ENCODE measurements at regions not wholly inside any gene's neighbourhood (a gene's known extent, or its start where the extent isn't known, plus 50 kb on each side); places are given as distances from the start of the nearest gene placed in this dataset.
A peak's percentile ranks its signal among the peaks of the same experiment; 100 is the strongest.

- no peak for DNase-seq
Measured at GRCh38 chr6:44642349-44642748, 254.8 kb downstream of the CDC5L start.

- peak in 1 of 2 donors; percentile 13 for DNase-seq
Measured at GRCh38 chr6:44642870-44643522, 255.5 kb downstream of the CDC5L start.

DNA sequence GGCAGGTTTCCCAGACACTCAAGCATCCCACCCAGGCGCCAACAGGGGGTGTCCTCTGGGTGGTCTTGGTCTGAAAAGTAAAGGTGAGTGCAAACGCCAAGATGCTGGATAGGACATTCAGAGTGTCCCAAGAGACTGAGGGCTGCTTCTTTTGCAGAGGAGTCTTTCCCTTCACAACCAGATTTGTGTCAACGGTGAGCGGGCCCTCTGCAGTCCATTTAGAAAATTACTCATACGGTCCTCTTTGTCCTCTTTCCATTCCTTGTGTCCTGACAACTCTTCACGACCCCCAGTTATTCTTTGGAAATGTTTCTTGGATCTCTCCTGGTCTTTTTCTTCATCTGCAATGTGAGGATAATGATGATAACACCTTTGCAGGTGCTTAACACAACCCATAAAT lies 257.8 kb downstream of the CDC5L start:
- no peak for DNase-seq

DNA sequence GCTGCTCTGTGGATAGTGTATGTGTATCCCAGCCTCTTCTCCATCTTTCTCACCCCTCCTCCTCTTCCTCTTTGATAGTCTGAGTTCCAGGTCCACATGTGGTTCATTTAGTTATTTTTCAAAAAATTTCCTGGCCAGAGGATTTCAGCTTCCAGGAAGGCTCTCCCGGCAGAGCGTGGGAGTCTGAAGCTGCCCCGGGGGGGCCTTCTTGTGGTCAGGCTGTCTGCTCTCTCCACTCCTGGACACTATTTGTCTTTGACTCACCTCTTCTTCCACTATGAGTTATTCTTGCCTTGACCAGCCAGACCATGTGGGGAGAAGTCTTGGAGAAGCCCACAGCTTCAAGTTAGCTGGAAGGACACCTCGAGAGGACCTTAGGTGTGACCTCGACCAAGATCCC lies 258.8 kb downstream of the CDC5L start:
- no peak for DNase-seq

- no peak for DNase-seq
Measured at GRCh38 chr6:44649365-44650025, 262.0 kb downstream of the CDC5L start.

DNA sequence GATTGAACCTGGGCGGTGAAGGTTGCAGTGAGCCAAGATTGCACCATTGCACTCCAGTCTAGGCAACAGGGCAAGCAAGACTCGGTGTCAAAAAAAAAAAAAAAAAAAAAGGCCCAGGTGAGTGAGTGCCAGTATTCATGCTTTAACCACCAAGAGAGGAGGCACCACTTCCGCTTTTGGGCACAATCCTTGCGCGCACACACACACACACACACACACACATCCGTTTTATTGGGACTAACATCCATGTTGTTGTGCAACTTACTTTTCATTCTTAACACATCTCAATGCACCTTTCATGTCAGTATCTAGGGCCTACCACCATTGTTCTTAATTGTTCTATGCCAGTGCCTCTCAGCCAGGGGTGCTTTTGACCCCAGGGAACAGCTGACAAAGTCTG lies 263.0 kb downstream of the CDC5L start:
- DNase-seq: no peak

- no peak for DNase-seq
Measured at GRCh38 chr6:44650947-44651346, 263.4 kb downstream of the CDC5L start.

DNA sequence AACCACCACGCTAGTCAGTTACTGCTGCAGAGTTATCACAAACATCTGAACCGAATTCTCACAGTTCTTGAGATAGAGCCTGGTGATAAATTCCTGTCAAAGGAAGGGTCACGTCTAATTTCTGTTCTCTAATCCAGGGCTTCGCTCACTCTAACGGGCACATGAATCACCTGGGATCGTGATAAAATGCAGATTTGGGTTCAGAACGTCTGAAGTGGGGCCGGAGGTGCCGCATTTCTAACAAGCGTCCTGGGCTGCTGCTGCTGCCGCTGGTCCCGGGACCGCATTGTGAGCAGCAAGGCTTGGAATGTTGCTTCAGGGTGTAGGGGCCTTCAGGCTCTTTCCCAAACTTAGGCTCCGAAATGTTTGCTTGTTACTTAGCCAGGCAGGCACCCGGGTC lies 264.1 kb downstream of the CDC5L start:
- no peak for DNase-seq

DNA sequence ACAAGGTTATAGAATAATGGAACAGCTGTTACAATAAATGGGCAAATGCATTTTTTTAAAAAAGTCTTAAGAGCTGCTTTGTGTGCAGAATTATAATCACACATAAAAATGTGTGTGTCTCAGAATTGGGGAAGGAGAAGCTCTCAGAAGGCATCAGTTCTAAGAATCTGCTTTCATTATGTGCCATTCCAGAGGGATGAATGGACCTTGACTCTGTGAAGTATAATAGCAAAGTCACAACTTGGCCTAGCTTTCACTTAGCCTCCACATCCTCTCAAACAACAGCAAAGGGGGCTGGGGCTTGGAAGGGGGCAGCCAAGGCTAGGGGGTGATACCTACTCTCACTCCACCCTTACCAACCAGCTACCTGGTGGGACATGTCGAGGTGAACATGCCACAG lies 265.0 kb downstream of the CDC5L start:
- DNase-seq: no peak

- no peak for DNase-seq
Measured at GRCh38 chr6:44653091-44653490, 265.6 kb downstream of the CDC5L start.

DNA sequence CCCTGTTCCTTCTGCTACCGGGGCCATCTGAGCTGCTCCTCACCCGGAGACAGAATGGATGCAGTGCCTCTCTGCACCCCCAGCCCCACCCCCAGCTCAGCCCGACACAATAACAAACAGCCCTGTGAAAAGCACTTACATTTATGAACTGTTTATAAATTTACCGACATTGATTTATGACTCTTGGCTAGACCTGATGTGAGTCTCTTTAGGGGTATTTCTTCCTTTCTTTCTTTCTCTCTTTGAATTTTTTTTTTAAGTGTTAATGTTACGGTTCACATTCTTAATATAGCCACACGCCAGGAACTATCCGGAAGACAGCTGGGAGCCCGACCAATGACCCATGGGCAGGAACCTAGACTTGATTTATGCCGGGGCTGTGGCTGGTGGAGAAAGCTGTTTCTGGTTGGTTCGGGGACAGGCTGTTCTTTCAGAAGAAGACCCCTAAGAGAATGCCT lies 266.3 kb downstream of the CDC5L start:
- DNase-seq: no peak

DNA sequence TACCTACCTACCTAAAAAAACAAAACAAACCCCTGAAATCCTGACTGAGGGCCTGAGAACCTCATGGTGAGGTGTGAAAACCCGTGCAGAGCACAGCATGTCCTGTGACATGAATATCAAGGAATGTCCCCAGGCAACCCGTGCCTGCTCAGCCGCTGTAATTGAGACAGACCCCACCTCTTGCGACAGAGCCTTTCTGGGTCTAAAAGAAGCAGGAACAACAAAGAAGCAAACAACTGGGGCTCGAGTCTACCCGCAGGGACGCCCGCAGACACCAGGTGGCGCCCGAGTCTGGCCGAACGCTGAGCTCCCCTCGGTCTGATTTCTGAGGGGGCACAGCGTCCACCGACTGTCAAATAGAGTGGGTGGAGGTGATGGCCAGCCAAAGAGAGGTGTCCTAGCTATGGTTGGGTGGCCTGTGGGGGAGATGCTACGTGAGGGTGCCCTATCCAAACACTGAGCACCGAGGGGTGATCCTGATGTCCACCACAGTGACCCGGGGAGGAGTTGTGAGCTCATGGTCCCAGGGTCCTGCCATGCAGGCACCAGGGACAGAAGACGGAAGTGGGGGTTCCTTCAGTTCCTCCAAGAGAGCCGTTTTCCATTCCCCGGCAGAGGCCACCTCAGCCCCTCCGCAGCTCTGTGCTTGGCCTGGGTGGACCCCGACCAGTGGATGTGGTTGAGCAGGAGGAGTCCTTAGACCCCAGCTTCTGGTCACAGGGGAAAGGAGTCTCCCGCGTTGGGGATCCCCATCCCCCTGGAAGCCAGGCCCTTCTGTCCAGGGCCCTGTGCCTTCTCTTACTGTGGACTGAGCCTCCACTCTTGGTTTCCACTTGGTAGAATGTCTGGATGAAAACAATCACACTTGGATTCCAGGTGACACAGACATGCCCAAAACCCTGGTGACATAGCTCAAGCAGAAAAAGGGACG lies 268.2 kb downstream of the CDC5L start:
- peak; percentile 68 to 69 for DNase-seq

- no peak for DNase-seq
Measured at GRCh38 chr6:44656691-44657090, 269.2 kb downstream of the CDC5L start.

GRCh38 chr6:44657206-44657819 lies 269.8 kb downstream of the CDC5L start:
- DNase-seq: no peak

GRCh38 chr6:44658571-44658970 lies 271.1 kb downstream of the CDC5L start:
- DNase-seq: no peak

GRCh38 chr6:44659726-44660125 lies 272.2 kb downstream of the CDC5L start:
- no peak for DNase-seq

DNA sequence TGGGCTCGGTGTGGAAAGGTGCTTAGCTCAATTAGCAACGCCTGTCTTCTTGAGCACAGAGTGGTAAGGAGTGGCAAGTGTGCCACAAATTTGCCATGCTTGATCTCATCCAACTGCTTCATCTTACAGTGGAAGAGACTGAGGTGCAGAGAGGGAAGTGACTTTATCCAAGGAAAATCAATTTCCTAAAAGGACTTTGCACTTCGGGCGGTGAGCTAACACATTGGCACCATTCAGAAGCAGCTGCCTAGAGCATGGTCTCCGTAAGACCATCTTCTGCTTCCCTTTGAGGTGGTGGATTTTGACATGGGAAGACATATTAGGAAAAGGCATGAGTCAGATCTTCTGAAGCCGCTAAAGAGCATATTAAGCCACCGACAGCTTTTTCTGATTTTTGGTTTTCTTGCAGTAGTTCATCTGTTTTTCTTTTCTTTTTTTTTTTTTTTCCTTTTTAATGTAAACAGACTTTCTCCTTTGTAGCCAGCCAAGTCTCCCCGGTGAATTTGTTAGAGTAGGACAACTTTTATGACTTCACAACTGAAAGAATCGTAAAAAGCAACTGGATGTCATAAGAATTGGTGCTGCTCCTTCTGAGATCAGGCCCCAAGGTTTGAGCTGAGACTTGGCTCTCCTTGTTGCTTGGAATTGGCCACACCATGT lies 273.2 kb downstream of the CDC5L start:
- DNase-seq: no peak

GRCh38 chr6:44661221-44662008 lies 273.9 kb downstream of the CDC5L start:
- no peak for DNase-seq

- DNase-seq: no peak
Measured at GRCh38 chr6:44662461-44663121, 275.1 kb downstream of the CDC5L start.

DNA sequence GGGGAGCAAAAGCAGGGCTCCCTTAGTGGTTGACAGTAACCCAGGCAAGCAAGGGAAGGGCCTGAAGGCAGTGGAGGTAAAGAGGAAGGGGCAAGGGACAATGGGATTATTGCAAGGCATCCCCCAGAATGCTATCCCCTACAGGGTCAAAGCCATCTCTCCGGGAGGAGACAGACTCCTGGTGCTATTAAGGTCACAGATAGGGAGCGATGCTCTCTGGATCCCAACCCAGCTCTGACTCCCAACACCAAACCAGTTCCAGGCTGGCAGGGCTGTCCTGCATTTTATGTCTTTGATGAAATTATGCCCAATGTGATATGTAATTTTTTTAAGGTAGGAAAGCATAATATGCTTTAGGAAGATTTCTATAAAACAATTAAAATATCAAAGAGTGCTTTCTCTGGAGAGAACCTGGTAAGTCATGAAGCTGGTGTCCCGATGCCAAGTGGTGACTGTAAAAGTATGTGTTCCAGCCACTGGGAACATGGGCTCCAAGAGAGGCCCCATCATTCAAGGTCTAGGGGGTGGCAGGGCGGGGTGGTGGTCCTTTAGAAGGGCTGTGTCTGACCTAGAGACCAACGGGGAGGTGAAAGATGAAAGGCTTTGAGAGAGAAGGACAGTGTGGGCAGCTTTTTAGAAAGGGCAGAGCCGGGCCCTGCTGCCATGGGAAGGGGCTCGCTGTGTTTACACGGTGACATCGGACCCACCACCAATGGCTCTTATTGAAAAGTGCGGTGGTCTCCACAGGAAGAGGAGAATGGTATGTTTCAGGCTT lies 276.5 kb downstream of the CDC5L start:
- no peak for DNase-seq
